Endothelial cell of umbilical vein (primary cell): ENCODE measurements at regions not wholly inside any gene's neighbourhood (a gene's known extent, or its start where the extent isn't known, plus 50 kb on each side); places are given as distances from the start of the nearest gene placed in this dataset.

Experiments used
- BruUV-seq: library from RNA; stranded (reverse); fragments of 400-500 nt; replicated peaks from 2 replicates; lab custom pipeline; 2021; lab: Mats Ljungman, UMichigan
- CTCF ChIA-PET: fragments of 300-600, 350-600 bp; sonication (Branson Sonifier 250); formaldehyde crosslinking; loops from one replicate; lab custom pipeline; 2021; ENCODE audit warnings: antibody characterized with exemption, inconsistent platforms; lab: Charles Lee
- POLR2A ChIA-PET: fragments of 300-600, 350-600 bp; sonication (Branson Sonifier 250); formaldehyde crosslinking; loops from one replicate; lab custom pipeline; 2021; ENCODE audit warnings: antibody characterized with exemption, inconsistent platforms; lab: Charles Lee
- DNase-seq: peaks from one replicate; pipeline ENCODE4 v3.0.0-alpha.2; 2011; ENCODE audit warnings: low read depth, low spot score
- FAIRE-seq: peaks from 2 replicates; lab custom pipeline; 2011; peaks lifted over from hg19 to GRCh38; lab: Jason Lieb, UNC
- H2AFZ ChIP-seq: 2 replicates; pipeline ENCODE4 v1.6.0; 2012; ENCODE audit warnings: low read depth, low read length, control low read depth, inconsistent platforms
- H3K27ac ChIP-seq: 2 replicates; pipeline ENCODE4 v1.5.1; 2011; ENCODE audit warnings: low read depth, mild to moderate bottlenecking, control low read depth, low read length, moderate library complexity; ENCODE audit not compliant: insufficient read depth
- H3K27me3 ChIP-seq, 2 experiments: 2 replicates each; pipeline versions ENCODE4 v1.6.0 to v1.6.1; 2011; ENCODE audit warnings: low read length in 2 of 2, mixed read lengths in 1 of 2; ENCODE audit not compliant: control insufficient read depth in 2 of 2, insufficient read depth in 2 of 2
- H3K36me3 ChIP-seq, 2 experiments: 2 replicates in 1 of 2; 3 replicates in 1 of 2; pipeline ENCODE4 v1.5.1; 2011; ENCODE audit warnings: low read length in 2 of 2, mild to moderate bottlenecking in 1 of 2, moderate library complexity in 1 of 2; ENCODE audit not compliant: control insufficient read depth in 2 of 2, insufficient read depth in 2 of 2; ENCODE audit errors: extremely low read depth in 1 of 2
- H3K4me1 ChIP-seq: 3 replicates; pipeline ENCODE4 v1.5.1; 2011; ENCODE audit warnings: mild to moderate bottlenecking, low read length; ENCODE audit not compliant: control insufficient read depth, insufficient read depth; ENCODE audit errors: extremely low read depth
- H3K4me2 ChIP-seq: 2 replicates; pipeline ENCODE4 v1.6.1; 2011; ENCODE audit warnings: low read length, control low read depth, mixed read lengths; ENCODE audit not compliant: insufficient read depth
- H3K4me3 ChIP-seq, 3 experiments: fragments of 200-600 bp in 1 of 3; sonication (generic), shearing (Covaris generic) in 1 of 3; replicated peaks in 1 of 3; 2 replicates each; pipeline ENCODE4 v1.5.1; 2011 to 2016; ENCODE audit warnings: control low read depth in 3 of 3, low read length in 3 of 3, mild to moderate bottlenecking in 2 of 3, inconsistent platforms in 1 of 3, low read depth in 1 of 3, moderate library complexity in 1 of 3; ENCODE audit not compliant: insufficient read depth in 1 of 3
- H3K79me2 ChIP-seq: 2 replicates; pipeline ENCODE4 v1.6.0; 2012; ENCODE audit warnings: low read length, inconsistent platforms; ENCODE audit not compliant: control insufficient read depth, insufficient read depth
- H3K9ac ChIP-seq: replicated peaks from 2 replicates; pipeline ENCODE3; 2011; ENCODE audit warnings: low read length, control low read depth; ENCODE audit not compliant: insufficient read depth; ENCODE audit errors: extremely low read depth
- H3K9me1 ChIP-seq: replicated peaks from 3 replicates; pipeline ENCODE4 v1.6.0; 2011; ENCODE audit warnings: mild to moderate bottlenecking, low read length; ENCODE audit not compliant: control insufficient read depth, insufficient read depth; ENCODE audit errors: extremely low read depth
- H3K9me3 ChIP-seq: replicated peaks from 2 replicates; pipeline ENCODE4 v1.5.1; 2012; ENCODE audit warnings: low read length, inconsistent platforms; ENCODE audit not compliant: control insufficient read depth, insufficient read depth
- H4K20me1 ChIP-seq: replicated peaks from 2 replicates; pipeline ENCODE3; 2011; ENCODE audit warnings: mild to moderate bottlenecking, low read length; ENCODE audit not compliant: control insufficient read depth, insufficient read depth; ENCODE audit errors: extremely low read depth
- CTCF ChIP-seq, 2 donors: IDR thresholded peaks; 1 replicate in 1 of 2; 2 replicates in 1 of 2; pipeline ENCODE4 v1.5.1; 2011; ENCODE audit warnings: low read length in 2 of 2, mild to moderate bottlenecking in 2 of 2, moderate library complexity in 2 of 2, control low read depth in 1 of 2, inconsistent platforms in 1 of 2, low read depth in 1 of 2; ENCODE audit not compliant: insufficient read depth in 1 of 2; ENCODE audit errors: extremely low read depth in 1 of 2
- EZH2 ChIP-seq: IDR thresholded peaks from 2 replicates; pipeline ENCODE4 v1.6.1; 2012; ENCODE audit warnings: borderline replicate concordance, low read depth, mild to moderate bottlenecking, moderate library complexity, low read length, inconsistent platforms; ENCODE audit not compliant: severe bottlenecking
- FOS ChIP-seq: IDR thresholded peaks from 2 replicates; pipeline ENCODE4 v1.6.1; 2011; ENCODE audit warnings: mild to moderate bottlenecking, low read length, moderate library complexity, borderline replicate concordance; ENCODE audit not compliant: insufficient read depth
- JUN ChIP-seq: IDR thresholded peaks from 2 replicates; pipeline ENCODE4 v1.6.1; 2011; ENCODE audit warnings: borderline replicate concordance, low read depth; ENCODE audit not compliant: insufficient read length, insufficient read depth
- MAX ChIP-seq: IDR thresholded peaks from 2 replicates; pipeline ENCODE4 v1.6.1; 2011; ENCODE audit not compliant: insufficient read depth, insufficient read length
- MYC ChIP-seq: IDR thresholded peaks from one replicate; pipeline ENCODE4 v1.6.1; 2011; ENCODE audit warnings: mild to moderate bottlenecking, low read depth, low read length
- POLR2AphosphoS5 ChIP-seq: IDR thresholded peaks from 2 replicates; pipeline ENCODE4 v1.6.1; 2012; ENCODE audit warnings: low read depth, mild to moderate bottlenecking, control low read depth, low read length, moderate library complexity; ENCODE audit not compliant: insufficient read depth
- dilution Hi-C: fragments of 300-500 bp; cut with MboI; formaldehyde crosslinking; loops from one replicate; pipeline ENCODE4 v1.15.0; 2019; ENCODE audit warnings: low sequenced_read_pairs; ENCODE audit not compliant: extremely low pct_ligation_motif_present
- intact Hi-C: fragments of 100-400 bp; cut with micrococcal nuclease; formaldehyde crosslinking; loops from one replicate; pipeline ENCODE4 v1.10.0; 2022

- Histone ChIP-seq H3K9me3 (no peaks in the 10 kb centered on the region), H3K9me1 (no peaks in the 10 kb centered on the region), H3K9ac (no peak overlapping the region), H3K36me3 (no peaks in the 10 kb centered on the region), H3K27me3 (no peaks in the 10 kb centered on the region), H2AFZ (no peak overlapping the region), H3K4me2 (no peak overlapping the region), H4K20me1 (no peaks in the 10 kb centered on the region), H3K4me3 (no peak overlapping the region), H3K27ac (no peak overlapping the region), H3K79me2 (no peaks in the 10 kb centered on the region), H3K4me1 (no peaks in the 10 kb centered on the region)
- no peak for TF ChIP-seq FOS
- BruUV-seq: no TSS peak
- intact Hi-C loops (no loop called here), dilution Hi-C loops (no loop called here)
- FAIRE-seq (no peak), DNase-seq (no peak)
- ChIA-PET POLR2A (no interaction called here), CTCF (no interaction called here)
Observed at GRCh38 chrX:144327495-144327894, 443.6 kb downstream of the UBE2NL start.

GRCh38 chrX:144333429-144333828, 449.6 kb downstream of the UBE2NL start:
- ChIA-PET POLR2A (no interaction called here), CTCF (no interaction called here)
- Histone ChIP-seq H2AFZ (no peak overlapping the region), H4K20me1 (no peaks in the 10 kb centered on the region), H3K27me3 (no peaks in the 10 kb centered on the region), H3K79me2 (no peaks in the 10 kb centered on the region), H3K9me1 (no peaks in the 10 kb centered on the region), H3K9ac (no peak overlapping the region), H3K36me3 (no peaks in the 10 kb centered on the region), H3K4me3 (no peak overlapping the region), H3K9me3 (no peaks in the 10 kb centered on the region), H3K4me2 (no peak overlapping the region), H3K4me1 (no peaks in the 10 kb centered on the region), H3K27ac (no peak overlapping the region)
- TF ChIP-seq CTCF (IDR thresholded peaks at IDR 0.05; ENCODE audit: extremely low read depth in 1 of 2, insufficient read depth in 1 of 2, low read depth in 1 of 2, low read length in 2 of 2) (no peak), MYC (no peak), JUN (no peak), EZH2 (no peak), POLR2AphosphoS5 (no peak), MAX (no peak)
- intact Hi-C loops (no loop called here), dilution Hi-C loops (no loop called here)
- no TSS peak for BruUV-seq
- FAIRE-seq: no peak
- DNase-seq: no peak
